Ramos (cell line): ENCODE measurements at regions not wholly inside any gene's neighbourhood (a gene's known extent, or its start where the extent isn't known, plus 50 kb on each side); places are given as distances from the start of the nearest gene placed in this dataset.
"Not testable (repeated sequence)": the region's sequence is repeated elsewhere in the genome, so short reads cannot be mapped to it uniquely, and the experiment has no call there.

ENCODE experiments used
- in situ Hi-C: fragments of 300-500 bp; cut with MboI; formaldehyde crosslinking; loops from one replicate; pipeline ENCODE4 v1.14.3; 2022; ENCODE audit warnings: low sequenced_read_pairs; ENCODE audit not compliant: unreplicated experiment

DNA sequence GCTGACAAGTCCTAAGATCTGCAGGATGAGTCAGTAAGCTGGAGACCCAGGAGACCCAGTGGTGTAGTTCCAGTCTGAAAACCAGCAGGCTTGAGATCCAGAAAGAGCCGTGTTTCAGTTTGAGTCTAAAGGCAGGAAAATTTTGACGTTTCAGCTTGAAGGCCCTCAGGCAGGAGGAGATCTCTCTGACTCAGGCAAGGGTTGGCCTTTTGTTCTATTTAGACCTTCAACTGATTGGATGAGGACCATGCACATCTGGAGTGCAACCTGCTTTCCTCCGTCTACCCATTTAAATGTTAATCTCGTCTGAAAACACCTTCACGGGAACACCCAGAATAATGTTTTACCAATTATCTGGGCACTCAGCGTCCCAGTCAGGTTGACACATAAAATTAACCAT, 69.5 kb downstream of the NPIPA7 start:
- in situ Hi-C loops = not testable (repeated sequence)

DNA sequence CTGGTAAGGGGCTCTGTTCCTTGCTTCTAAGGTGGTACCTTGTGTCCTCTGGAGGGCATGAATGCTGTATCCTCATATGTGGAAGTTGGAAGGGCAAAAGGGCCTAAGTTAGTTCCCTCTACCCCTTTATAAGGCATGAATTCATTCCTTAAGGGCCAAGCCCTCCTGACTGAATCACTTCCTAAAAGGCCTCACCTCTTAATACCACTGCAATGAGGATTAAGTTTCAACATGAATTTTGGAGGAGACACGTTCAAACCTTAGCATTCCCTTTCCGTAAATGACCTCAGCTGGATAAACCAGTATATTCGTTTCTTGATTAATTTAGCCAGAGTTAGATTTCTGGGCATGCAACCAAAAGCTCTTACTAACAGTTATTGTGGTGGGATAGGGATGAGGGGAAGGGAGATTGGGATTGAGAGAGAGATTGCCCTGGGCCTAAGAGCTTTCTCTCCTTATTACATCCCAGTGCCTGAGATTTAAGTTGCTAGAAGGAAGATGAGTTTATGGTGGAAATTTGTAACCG, 70.8 kb downstream of the NPIPA7 start:
- in situ Hi-C loops = not testable (repeated sequence)

DNA sequence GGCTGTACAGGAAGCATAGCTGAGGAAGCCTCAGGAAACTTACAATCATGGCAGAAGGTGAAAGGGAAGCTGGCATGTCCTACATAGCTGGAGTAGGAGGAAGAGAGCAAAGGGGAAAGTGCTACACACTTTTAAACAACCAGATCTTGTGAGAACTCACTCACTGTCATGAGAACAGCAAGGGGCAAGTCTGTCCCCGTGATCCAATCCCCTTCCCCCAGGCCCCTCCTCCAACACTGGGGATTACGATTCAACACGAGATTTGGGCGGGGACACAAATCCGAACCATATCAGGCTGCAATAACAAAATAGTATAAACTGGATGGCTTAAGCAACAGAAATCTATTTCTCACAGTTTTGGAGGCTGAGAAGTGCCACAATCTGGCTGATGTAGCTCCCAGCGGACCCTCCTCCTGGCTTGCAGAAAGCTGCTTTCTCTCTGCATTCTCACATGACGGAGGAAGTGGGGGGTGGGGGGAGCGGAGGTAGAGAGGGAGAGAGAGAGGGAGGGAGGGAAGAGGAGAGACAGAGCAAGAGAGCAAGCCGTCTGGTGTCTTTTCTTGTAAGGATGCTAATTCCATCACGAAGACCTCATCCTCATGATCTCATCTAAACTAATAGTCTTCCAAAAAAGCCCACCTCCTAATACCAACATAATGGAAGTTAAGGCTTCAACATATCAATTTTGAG, 72.9 kb downstream of the NPIPA7 start:
- in situ Hi-C loops = not testable (repeated sequence)

DNA sequence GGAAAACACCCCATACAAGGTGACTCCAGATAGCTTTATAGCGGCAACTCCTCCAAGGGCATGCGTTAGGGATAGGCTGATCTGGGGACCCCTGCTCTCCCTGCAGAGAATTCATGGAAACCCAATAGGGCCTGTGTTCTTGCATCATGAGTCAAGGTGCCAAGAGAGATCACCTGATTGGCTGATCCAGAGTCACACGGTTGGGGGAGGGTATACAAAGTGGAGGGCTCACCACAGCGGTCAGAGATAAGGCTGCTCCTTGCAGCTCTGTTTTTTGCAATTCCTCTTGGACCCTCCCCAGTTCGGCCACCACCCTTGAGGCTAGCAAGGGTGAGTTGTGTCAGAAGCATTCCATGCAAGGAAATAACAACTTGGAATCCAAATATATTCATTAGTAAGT, 79.6 kb downstream of the NPIPA7 start:
- in situ Hi-C loops = not testable (repeated sequence)

DNA sequence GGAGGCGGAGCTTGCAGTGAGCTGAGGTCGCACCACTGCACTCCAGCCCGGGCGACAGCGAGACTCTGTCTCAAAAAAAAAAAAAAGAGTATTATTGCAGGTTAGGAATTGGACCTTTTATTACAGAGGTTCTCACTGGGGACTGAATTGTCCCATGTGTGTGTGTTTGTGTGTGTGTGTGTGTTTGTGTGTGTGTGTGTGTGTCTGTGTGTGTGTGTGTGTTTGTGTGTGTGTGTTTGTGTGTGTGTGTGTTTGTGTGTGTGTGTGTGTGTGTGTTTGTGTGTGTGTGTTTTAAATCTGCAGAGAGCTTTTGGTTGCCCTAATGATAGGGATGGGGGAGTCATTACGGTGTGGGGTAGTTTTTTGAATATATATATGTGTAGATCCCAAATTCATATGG, 84.9 kb downstream of the NPIPA7 start:
- in situ Hi-C loops = not testable (repeated sequence)

DNA sequence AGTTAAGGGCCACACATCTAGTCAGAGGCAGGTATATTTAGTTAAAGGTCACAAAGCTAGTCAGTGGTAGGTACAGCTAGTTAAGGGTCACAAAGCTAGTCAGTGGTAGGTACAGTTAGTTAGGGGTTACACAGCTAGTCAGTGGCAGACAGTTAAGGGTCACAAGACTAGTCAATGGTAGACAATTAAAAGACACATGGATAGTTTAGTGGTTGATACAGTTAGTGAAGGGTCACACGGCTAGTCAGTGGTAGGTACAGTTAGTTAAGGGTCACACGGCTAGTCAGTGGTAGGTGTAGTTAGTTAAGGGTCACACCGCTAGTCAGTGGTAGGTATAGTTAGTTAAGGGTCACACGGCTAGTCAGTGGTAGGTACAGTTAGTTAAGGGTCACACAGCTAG, 110.0 kb downstream of the NPIPA7 start:
- in situ Hi-C loops = not testable (repeated sequence)

DNA sequence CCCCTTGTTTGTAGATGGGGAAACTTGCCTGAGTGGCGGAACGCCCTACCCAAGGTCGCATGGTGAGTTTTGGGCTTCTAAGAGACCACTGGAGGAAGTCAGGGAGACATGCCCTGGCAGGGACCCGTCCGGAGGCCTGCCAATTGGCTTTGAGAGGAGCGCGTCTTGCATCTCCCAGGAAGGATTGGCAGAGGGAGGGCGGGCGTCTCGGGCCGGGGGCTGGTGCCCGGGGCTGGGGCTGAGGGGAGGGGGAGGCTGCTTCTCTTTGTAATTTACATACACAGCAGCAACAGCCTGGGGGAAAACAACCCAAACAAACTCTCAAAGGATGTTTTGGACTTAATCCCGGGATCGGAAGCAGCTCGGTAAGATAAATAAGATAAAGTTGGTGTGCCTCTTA, 110.5 kb downstream of the NPIPA7 start:
- in situ Hi-C loops = not testable (repeated sequence)

DNA sequence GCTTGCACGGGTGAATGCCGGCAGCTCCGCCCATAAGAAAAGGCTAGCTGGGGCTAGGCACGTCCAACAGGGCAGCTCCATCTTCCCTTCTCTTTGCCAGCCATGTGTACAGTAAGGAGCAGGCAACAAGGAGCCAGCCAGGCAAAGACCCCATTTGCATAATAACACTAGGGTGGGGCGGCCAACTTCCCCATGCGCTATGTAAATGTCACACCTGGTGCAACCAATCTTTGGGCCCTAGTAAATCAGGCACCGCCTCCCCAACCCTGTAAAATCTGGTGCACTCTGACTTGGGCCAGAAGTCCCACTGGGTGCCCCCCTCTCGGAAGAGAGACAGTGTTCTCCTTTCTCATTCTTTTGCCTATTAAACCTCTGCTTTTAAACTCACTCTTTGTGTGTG, 115.2 kb downstream of the NPIPA7 start:
- in situ Hi-C loops = not testable (repeated sequence)

DNA sequence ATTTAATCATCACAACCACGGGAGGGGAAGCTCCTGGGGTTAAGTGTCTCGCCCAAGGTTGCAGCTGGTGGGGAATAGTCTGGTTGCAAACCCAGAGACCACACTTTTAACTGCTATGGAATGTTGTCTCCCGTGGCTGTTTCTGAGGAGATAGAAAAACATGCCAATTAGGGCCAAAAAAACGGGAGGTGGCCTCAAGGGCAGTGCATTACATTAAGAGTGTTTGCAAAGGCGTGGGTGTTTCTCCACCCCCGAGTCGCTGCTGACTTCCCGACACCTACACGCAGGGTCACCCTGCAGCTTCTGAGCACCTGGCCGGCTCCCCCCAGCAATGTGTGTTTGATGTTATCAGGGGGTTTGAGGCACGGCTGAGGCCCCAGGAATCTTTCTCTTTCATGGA, 116.1 kb downstream of the NPIPA7 start:
- in situ Hi-C loops = not testable (repeated sequence)

DNA sequence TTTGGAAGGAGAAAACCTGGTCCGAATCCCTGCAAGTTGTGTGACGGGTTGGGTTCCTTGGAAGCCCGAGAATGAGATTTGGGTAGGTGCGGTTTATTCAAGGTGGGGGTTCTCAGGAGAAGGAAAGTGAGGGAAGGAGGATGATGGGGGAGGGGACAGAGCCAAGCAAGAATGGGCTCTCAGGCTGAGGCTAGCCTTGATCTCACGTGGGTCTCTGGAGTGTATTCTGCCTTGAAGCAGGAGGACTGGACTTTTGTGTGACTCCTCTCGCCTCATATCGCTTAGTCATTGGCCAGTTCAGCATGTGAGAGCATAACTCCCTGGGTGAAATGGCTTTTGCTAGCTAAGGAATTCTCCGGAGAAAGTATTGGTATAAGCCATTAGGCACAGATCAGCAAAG, 120.9 kb downstream of the NPIPA7 start:
- in situ Hi-C loops = not testable (repeated sequence)

DNA sequence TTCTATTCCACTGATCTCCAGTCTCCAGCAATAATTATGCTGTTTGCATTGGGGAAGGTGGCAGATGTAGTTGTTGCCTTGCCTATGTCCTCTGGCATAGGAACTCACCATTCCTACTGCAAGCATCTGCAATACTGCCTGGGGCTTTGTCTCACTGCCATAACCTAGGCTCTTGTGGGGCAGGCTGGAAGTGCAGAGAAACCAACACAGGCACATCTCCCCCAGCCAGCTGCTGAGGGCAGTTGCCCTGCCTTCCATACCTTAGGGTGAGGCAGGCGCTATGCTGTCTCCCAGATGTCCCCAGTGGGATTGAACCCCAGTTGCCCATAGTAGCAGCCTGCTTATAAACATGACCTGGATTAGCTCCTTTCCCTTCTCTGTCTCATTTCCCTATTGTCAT, 128.1 kb downstream of the NPIPA7 start:
- in situ Hi-C loops = not testable (repeated sequence)

DNA sequence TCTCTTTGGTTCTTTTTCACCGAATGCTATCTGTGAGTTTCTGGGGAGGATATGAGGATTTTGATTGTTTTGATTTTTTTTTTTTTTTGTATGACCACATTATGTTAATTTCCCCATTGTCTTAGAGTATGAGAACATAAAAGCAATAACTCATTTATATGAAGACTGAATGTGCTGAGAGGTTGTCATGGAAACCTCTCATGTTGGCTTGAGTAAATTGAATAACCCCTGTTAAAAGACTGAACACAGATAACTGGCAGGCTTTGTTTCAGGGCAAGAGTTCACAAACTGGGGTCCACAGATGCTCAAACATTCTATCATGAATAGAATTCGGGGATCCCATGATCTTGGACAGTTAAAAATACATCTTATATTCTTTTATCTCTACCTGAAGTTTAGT, 129.4 kb downstream of the NPIPA7 start:
- in situ Hi-C loops = not testable (repeated sequence)

DNA sequence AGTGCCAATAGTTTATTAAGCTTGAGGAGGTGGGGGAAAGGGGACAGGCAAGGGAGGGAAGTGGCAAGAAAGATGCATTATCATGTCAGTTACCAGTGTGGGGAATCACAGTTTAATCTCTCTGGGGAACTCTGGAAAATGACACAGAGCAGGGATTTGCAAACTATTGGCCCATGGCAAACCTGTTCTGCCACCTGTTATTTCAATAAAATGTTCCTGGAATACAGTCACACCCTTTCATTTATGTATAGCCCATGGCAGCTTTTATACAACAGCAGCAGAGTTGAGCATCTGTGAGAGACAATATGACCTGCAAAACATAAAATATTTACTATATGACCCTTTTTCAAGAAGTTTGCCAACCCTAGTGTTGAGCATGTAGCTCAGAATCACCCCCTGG, 140.5 kb downstream of the NPIPA7 start:
- in situ Hi-C loops = not testable (repeated sequence)

DNA sequence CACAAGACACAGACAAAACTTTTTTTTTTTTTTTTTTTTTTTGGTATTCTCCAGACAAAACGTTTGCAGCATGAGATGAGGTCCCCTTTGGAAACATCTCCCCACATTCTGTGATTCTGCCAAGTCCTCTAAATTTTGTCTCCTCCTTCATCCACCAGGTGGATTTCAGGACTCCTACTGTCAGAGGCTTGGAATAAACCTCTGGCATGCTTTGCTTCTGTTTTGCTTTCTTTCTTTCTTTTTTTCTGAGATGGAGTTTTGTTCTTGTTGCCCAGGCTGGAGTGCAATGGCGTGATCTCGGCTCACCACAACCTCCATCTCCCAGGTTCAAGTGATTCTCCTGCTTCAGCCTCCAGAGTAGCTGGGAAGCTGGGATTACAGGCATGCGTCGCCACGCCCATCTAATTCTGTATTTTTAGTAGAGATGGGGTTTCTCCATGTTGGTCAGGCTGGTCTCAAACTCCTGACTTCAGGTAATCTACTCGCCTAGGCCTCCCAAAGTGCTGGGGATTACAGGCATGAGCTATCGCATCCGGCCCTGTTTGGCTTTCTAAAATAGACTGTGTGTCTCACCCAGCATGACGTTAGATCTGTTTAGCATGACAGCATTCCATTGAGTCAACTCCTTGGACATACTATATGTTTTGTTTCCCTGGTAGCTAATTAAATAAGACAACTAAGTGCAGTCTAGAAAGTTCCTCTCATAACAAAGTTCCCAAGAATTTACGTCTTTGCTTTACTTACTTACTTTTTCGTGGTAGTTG, 142.5 kb downstream of the NPIPA7 start:
- in situ Hi-C loops = not testable (repeated sequence)

DNA sequence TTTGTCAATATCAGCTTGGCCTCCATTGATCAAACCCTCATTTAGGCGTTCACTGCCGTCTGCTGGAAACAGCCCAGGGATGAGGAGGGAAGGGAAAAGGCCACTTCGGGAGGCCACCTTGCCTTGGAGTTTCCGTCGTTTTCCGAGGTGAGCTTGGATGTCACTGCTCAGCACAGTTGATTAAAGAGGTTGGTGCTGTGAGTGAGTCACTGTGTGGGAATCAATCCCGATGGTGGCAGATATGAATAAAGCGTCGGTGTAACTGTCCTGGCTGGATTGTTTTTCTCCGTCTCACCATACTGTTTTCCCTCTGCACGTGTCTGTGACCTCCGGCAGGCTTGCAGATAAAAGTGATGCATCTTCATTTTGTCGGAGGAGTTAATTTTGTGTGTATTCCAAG, 148.1 kb downstream of the NPIPA7 start:
- in situ Hi-C loops = not testable (repeated sequence)

DNA sequence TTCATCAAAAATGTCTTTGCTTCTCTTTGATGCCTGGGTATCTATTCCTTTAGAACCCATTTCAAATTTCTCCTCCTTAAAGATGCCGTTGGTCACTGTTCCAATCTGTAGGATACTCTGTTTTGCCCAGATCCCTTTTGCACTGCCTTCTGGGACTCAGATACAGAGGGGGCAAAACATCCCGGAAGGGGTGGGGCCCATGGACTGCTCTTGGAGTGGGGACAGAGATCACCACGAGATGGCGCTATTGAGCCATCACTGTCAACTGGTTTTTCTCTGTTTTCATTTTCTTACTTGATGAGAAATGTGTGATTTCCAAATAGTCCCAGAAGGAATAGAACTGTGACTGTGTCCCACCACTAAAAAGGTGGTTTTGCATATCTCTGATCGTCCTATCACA, 151.8 kb downstream of the NPIPA7 start:
- in situ Hi-C loops = not testable (repeated sequence)

DNA sequence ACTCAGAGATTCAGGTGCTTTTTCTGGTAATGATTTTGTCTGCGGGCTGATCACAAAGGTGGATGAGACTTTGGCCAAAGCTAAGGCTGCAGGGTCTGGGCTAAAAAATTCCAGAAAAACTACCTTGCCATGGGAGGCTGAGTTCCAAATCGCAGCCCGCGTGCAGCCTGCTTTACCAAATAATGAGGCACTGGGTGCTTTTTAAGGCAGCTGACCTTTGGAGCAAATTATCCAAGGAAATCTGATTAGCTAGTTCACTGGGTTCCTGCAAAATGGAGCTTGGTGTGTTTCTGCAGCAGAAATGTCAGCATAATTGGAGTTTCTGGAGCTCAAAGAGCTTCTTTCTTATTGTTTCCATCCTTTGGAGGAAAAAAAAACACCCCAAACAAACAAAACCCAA, 156.6 kb downstream of the NPIPA7 start:
- in situ Hi-C loops = not testable (repeated sequence)

DNA sequence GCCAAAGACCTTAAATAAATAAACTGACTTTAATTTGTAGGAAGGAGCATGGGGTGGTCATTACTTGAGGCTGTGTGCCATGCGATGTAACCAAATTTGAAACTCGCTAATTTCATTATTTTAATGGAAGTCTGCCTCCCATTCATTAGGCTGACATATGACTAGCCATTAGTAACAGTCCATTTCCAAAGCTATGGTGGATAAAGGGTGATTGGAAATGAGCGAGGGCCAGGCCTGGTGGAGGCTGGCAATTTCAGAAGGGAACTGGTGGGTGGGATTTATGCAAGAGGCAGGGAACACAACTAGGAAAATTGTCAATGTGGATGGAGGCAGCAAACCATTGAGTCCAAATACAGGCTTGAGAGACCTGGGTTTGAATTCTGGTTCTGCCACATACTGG, 157.2 kb downstream of the NPIPA7 start:
- in situ Hi-C loops = not testable (repeated sequence)

DNA sequence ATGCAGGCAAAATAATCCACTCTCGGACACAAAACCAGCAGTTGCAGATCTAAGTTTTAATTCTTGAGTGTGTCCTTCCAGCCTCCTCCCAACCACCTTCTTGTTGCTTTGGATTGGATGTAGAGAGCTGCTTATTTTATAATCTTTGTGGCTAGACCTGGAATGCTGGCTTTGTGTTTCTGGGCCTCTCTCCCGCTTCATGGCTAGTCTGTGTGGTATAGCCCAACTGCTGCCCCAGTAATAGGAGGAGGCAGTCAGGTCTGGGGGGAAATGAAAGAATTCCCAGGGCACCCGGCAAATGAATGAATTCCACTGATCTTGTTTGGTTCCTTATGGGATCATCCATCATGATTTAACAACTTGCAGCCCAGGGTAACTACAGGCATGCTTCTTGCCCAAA, 170.8 kb downstream of the NPIPA7 start:
- in situ Hi-C loops = not testable (repeated sequence)

DNA sequence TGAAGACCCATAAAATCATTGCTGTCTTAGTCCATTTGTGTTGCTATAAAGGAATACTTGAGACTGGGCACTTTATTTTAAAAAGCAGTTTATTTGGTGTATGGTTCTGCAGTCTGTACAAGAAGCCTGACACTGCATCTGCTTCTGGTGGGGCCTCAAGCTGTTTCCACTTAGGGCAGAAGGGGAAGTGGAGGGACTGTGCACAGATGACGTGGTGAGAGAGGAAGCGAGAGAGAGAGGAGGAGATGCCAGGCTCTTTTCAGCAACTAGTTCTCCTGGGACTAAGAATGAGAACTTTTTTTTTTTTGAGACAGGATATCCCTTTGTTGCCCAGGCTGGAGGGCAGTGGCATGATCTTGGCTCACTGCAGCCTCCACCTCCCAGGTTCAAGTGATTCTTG, 171.9 kb downstream of the NPIPA7 start:
- in situ Hi-C loops = not testable (repeated sequence)

DNA sequence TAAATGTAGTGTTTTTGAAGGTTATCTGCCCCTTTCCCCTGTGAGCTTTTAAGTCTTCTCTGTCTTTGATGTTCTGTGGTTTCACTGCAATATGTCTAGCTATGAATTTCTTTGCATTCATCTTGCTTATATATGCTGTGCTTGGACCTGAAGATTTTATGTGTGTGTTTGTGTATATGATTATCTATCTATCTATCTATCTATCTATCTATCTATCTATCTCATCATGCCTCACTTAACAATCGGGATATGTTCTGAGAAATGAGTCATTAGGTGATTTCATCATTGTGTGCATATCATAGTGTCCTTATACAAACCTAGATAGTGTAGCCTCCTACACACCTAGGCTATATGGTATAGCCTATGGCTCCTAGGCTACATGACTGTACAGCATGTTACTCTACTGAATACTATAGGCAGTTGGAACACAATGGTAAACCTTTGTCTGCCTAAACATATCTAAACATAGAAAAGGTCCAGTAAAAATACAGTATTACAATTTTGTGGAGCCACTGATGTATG, 173.9 kb downstream of the NPIPA7 start:
- in situ Hi-C loops = not testable (repeated sequence)
